ENCODE measurements at regions not wholly inside any gene's neighbourhood (a gene's known extent, or its start where the extent isn't known, plus 50 kb on each side); places are given as distances from the start of the nearest gene placed in this dataset.

DNA sequence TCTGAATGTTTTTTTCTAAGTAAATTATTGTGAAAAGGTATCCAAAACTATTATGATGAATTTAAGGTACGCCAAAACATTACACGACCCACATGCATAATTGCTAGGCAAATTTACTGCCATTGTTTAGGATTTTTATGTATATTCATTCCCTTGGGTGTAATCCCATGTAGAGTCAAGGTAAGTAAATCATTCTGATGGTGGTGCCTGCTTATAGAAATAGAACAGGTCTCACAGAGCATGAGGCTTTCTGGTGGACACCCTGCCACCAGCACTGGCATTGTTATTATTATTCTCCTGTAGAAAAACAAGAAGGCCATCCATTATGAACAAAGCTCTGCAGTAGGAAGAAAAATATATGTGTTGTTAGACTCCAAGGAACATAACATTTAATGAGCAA lies 111.7 kb upstream of the ZNF804B start:
- TF ChIP-seq ZNF776 (tag by site-specific recombination; IDR thresholded peaks at IDR 0.05; ENCODE audit: borderline replicate concordance), result no peak
- TF ChIP-seq ZNF433 (tag by site-specific recombination; IDR thresholded peaks at IDR 0.05; ENCODE audit: low read depth), result no peak
- no peak for TF ChIP-seq CTCF (tag by site-specific recombination; IDR thresholded peaks at IDR 0.05)
- TF ChIP-seq, protein P1, sequence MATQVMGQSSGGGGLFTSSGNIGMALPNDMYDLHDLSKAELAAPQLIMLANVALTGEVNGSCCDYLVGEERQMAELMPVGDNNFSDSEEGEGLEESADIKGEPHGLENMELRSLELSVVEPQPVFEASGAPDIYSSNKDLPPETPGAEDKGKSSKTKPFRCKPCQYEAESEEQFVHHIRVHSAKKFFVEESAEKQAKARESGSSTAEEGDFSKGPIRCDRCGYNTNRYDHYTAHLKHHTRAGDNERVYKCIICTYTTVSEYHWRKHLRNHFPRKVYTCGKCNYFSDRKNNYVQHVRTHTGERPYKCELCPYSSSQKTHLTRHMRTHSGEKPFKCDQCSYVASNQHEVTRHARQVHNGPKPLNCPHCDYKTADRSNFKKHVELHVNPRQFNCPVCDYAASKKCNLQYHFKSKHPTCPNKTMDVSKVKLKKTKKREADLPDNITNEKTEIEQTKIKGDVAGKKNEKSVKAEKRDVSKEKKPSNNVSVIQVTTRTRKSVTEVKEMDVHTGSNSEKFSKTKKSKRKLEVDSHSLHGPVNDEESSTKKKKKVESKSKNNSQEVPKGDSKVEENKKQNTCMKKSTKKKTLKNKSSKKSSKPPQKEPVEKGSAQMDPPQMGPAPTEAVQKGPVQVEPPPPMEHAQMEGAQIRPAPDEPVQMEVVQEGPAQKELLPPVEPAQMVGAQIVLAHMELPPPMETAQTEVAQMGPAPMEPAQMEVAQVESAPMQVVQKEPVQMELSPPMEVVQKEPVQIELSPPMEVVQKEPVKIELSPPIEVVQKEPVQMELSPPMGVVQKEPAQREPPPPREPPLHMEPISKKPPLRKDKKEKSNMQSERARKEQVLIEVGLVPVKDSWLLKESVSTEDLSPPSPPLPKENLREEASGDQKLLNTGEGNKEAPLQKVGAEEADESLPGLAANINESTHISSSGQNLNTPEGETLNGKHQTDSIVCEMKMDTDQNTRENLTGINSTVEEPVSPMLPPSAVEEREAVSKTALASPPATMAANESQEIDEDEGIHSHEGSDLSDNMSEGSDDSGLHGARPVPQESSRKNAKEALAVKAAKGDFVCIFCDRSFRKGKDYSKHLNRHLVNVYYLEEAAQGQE (tag by site-specific recombination; IDR thresholded peaks at IDR 0.05), result no peak
- TF ChIP-seq HOXD13 (CRISPR knock-in tag; IDR thresholded peaks at IDR 0.05; ENCODE audit: borderline replicate concordance), result no peak
- no peak for TF ChIP-seq ZNF174 (tag by site-specific recombination; IDR thresholded peaks at IDR 0.05)
